ENCODE measurements at regions not wholly inside any gene's neighbourhood (a gene's known extent, or its start where the extent isn't known, plus 50 kb on each side); places are given as distances from the start of the nearest gene placed in this dataset.

DNA sequence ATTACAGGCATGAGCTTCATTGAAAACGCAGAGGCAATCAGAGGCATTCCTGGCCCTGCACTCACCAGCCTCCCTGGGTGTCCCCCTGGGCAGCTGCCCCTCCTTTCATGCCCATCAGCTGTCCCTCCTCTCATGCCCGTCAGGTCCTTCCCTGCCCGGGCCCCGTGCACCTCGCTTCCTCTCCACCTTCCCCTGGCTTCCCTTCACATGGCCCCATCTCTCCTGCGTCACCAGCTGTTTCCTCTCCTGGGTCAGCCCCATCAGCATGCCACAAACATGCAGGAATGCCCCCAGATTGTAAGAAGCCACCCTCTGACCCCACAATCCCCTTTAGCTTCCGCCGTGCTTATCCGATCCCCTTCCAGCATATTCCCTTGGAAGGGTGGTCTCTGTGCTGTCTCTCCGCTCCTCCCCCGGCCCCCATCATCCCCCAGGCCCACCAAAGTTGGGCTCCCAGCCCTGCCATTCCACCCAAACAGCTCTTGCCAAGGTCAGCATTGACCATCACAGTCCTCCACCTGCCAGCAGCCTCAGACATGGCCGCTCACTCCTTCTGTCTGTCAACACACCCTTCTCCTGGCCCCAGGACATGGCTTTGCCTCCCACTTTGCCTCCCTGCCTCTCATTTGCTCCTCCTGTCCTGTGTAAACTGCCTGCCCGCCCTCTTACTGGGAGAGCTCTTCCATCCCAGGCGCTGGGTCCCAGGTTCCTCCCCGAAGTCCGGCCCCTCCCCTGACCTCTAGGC, 98.6 kb upstream of the IER5L start:
- no peak for DNase-seq

DNA sequence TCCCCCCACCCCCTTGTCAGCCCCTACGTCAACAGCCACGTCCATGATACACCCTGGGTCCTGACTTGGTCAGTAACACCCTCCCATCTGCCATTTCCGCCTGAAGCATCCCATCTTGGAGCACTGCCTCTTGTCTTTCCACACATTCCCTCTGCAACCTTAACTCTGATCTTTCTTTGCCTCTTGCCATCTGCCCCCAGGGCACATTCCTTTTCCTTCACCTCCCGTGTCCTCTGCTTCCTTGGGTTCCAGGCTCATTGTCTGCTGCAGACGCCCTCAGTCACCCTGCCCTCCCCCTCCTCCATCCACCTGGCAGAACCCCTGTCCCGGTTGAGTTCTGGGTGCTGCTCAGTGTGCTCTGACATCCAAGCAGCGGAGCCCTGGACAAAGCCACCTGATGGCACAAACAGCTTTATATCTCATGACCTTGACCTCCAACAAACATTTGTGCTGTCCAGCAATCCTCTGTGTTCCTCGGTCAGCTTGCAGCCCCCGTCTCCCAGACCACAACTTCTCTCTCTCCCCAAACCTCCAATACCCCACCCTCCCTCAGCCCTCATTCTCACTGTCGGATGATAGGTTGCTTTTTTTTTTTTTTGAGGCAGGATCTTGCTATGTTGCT, 97.7 kb upstream of the IER5L start:
- DNase-seq: no peak

DNA sequence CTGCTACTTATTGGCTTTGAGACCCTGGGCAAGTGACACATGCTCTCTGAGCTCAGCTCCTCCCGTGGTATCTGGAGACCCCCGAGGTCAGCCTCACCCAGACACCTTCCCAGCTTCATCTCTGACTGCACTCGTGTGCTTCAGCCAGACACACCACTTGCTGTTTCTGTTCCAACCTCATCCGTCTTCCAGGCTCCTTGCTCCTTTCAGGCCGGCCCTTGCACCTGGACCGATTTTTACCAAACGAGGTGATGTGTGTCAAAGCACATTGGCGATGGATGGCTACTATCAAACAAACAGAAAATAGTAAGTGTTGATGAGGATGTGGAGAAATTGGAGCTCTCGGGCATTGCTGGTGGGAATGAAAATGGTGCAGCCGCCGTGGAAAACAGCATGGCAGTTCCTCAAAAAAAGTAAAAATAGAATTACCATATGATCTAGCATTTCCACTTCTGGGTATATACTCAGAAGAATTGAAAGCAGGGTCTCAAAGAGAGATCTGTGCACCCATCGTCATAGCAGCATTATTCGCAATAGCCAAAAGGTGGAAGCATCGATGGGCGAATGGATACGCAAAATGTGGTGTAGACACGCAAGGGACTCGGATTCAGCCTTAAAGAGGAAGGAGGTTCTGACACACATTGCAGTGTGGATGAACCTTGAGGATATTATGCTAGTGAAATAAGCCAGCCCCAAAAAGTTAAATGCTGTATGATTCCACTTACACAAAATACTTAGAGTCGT, 96.1 kb upstream of the IER5L start:
- no peak for DNase-seq

GRCh38 chr9:129273136-129273895, 95.3 kb upstream of the IER5L start:
- no peak for DNase-seq

DNA sequence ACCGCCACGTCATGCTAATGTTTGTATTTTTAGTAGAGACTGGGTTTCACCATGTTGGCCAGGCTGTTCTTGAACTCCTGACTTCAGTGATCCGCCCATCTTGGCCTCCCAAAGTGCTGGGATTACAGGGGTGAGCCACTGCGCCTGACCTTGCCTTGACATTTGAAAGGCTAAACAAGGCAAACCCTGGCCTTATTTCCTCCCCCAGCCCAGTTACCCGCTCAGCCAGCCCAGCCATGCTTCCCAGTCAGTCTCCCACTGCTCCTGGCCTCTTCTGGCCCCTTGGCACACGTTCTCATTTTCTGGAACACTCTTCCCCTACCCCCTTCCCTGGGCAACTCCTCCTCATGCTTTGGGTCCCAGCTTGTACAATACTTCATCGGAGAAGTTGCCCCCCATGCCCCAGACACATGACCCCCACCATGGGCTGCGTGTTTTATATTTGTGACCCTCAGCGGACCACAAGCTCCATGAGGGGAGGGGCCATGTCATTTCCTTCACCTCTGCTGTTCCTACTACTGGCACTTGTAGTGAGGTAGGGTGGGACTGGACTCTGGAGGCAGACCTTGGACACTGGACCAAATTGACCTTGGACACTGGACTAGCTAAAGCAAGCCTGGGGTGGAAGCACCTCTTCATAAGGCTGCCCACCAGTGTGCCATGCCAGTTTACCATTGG, 94.4 kb upstream of the IER5L start:
- no peak for DNase-seq

DNA sequence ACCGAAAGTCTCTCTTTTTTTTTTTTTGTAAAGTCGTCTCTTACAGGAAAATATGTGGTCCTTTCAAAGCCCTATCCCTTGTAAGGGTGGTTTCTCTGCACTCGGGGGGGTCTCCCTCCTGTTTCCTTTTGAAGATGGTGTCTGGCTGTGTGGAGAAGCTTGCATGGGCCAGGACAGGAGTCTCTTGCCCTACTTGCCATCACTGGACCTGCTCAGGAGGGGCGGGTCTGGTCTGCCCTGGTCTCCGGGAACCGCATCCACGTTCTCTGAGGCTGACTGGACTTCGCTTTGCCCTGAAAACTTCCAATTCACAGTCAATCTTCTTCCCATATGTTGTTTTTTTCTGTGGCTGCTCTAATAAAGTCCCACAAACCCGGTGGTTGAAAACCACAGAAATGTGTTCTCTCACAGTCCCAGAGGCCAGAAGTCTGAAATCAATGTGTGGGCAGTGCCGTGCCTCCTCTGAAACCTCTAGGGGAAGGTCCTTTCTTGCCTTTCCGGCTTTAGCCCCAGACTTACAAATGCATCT, 92.9 kb upstream of the IER5L start:
- DNase-seq: no peak

DNA sequence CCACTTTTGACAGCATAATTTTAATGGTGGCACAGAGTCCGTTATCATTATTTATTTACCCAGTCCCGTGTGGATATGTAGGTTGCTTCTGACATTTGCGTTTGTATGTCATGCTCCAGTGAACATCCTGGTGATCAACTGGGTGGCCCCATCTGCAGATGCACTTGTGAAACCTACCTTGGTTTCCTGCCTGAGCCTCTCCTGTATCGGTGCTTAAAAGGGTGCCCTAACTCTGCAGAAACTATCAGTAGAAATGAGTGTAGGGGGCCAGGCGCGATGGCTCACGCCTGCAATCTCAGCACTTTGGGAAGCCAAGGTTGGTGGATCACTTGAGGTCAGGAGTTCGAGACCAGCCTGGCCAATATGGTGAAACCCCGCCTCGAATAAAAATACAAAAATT, 92.1 kb upstream of the IER5L start:
- DNase-seq: no peak

GRCh38 chr9:129267141-129267540, 89.1 kb upstream of the IER5L start:
- DNase-seq: no peak

DNA sequence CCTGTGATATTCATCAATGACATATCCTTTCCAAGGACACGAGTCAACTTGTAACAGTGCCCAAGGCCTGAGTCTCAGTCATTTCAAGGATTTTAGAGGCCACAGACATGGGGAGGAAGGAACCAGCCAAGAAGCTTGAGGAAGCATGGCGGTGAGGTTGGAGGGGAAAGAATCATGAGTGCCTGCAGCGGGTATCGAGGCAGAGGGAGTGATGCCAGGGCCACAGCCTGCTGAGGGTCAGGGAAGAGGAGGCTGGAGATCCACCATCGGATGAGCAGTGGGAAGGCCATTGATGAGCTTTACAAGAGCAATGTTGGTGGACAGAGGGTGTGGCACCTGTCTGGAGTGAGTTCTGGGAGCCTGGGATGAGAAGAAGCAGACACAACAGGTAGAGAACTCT, 88.5 kb upstream of the IER5L start:
- no peak for DNase-seq

DNA sequence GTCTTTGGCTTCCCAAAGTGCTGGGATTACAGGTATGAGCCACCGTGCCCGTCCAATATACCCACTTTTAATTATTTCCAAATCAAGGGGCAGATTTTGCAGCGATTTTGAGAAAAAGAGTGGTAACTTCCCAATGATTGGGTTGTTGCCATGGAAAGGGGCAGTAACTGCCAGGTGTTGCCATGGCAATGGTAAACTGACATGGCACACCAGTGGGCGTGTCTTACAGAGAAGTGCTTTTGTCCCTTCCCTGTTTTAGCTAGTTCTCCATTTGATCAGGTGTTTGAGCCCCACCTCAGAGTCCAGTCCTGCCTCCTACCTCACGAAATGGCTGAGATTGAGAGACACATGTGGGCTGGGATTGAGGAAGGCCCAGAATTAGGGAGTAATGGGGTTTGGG, 86.3 kb upstream of the IER5L start:
- DNase-seq: no peak

GRCh38 chr9:129263836-129264235, 85.8 kb upstream of the IER5L start:
- no peak for DNase-seq

DNA sequence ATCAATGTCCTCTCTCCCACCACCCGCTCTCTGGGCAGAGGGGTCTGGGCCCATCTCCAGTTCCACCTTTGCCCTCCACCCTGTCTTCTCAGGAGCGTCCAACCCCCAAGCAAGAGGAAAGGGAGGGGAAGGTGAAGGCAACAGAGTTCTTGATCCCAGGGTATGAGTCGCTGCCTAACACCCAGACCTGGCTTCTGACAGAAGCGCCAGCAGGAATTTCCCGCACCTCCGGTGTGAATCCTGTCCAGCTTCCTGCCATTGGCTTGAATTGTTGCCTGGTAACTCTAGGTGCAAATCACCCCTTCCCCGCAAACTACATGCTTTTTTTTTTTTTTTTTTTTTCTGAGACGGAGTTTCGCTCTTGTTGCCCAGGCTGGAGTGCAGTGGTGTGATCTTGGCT, 84.2 kb upstream of the IER5L start:
- no peak for DNase-seq

GRCh38 chr9:129259375-129259774, 81.3 kb upstream of the IER5L start:
- no peak for DNase-seq

- DNase-seq: no peak
Observed at GRCh38 chr9:129258823-129259301, 80.8 kb upstream of the IER5L start.

- DNase-seq: no peak
Observed at GRCh38 chr9:129258124-129258822, 80.2 kb upstream of the IER5L start.

DNA sequence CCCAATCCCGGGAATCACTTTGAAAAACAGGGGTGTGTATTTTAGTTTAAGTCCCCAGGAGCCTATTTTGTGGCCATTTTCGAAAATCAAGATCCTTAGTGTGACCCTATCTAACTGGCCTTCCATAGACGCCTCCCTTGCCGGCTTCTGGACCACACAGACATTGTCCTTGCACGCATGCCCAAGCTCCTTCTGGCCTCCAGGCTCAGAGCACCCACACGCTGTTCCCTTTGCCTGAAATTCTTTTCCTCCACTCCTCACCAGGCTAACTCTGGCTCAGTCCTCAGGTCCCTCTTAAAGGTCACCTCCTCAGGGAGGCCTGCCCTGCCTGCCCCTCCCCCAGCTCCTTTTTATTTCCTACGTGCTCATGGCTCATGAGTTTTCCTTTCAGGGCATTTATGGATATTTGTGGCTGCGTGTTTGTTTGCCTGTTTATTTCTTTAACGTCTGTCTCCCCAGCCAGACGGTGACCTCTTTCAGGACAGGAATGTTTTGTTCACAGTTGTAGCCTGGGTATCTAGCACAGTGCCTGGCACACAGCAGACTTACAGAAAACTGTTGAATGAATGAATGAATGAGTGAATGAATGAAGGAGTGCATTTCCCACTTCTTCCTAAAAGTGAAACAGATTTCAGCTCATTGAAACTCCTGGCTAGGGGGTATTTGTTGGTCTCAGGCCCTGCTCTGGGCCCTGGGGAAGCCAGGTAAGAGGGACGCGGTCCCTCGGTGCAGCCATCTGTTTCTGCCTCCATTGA, 79.1 kb upstream of the IER5L start:
- DNase-seq: no peak

GRCh38 chr9:129254566-129255287, 76.7 kb upstream of the IER5L start:
- DNase-seq: no peak

DNA sequence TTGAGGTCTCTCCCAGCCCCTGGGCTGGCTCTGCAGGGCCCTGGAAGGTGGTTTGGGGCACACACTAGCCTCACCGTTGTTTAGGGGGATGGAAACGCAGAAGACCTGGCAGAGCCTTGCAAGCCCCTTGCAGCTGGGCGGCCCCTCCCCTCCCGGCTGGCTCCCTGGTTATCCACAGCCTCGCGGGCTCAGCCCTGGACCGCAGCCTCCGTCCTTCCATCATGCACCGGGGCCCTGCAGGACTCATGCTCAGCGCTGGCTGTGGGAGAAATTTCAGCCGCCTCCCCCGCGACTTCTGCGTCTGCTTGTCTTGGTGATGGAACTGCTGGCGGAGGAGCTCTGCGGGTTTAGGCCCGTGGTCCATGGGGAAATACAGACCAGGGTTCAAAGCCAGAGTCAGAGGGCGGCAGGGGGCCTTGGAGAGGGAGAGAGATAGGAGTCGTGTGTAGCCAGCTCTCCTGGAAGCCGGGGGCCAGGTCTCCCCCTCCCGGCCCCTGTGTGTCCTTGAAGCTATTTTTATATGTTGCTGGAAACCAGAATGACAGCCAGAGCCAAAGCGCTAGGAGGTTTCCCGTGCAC, 75.8 kb upstream of the IER5L start:
- DNase-seq: no peak

- no peak for DNase-seq
Observed at GRCh38 chr9:129252937-129253802, 75.1 kb upstream of the IER5L start.

Measured in NCI-H1436 treated with DMSO at 0.1 percent for 48 hours (cell line).